Heart left ventricle (tissue), 13 donors: ENCODE measurements at regions not wholly inside any gene's neighbourhood (a gene's known extent, or its start where the extent isn't known, plus 50 kb on each side); places are given as distances from the start of the nearest gene placed in this dataset.

Experiments
- POLR2A ChIP-seq, 2 donors: fragments of 450-650 bp; IDR thresholded peaks; one replicate each; pipeline ENCODE4 v1.6.1; 2017; ENCODE audit warnings: antibody characterized with exemption in 2 of 2, mild to moderate bottlenecking in 2 of 2, moderate library complexity in 2 of 2
- TF ChIP-seq, protein P1 (sequence below), 12 donors: fragments of 200-600 bp; sonication (generic) in 4 of 12; IDR thresholded peaks; one replicate each; pipeline versions ENCODE4 v1.5.0 to v1.8.0; 2018 to 2022; ENCODE audit warnings: antibody characterized with exemption in 12 of 12, mild to moderate bottlenecking in 5 of 12
- donor health status: ischemic (EF 13 %, LVEDD 7.1; RV severe dilation, severe dysfunction).
- donor health status: DM: no; HTN: yes; CAD: no.
- donor health status: DM: no; HTN: no; CAD: no.
- donor health status: ischemic (EF 25% LVEDD 6.9; RV normal size, moderate dysfunction).
- donor health status: ischemic (EF 25% LVEDD 5.7; RV mildly dilated, moderate dysfunction).
- donor health status: ischemic (EF 35%, LVEDD 5.7; RV mildly dilated, moderate dysfunction).
- donor health status: nonischemic (EF 11% LVEDD 7.7; RV severe dilation, severe dysfunction).
- donor health status: DM: yes; HTN: yes; CAD: no.
- donor health status: PGD.
- donor health status: ischemic (EF 29% LVEDD 5.4; RV normal size, mild dysfunction).
- donor health status: nonischemic (EF 23%, LVEDD 6.1; RV moderate dilation, normal function).

DNA sequence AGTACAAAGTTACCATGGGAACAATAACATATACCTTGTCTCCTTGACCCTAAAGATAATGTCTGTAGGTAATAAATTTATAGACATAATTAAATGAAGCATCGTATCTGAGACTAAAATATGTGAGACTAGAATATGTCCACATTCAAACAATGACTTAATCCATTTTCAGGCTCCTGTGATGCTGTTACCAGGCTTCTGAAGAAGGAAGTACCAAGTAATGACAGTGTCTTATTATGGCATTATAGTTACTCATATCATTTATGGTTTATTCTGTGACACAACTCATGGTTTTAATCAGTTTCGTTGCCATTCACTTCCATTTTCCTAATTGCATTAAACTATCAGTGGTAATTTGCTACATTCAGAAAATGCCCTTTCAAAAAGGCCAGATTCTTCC is 100.6 kb upstream of the GPM6B start:
- TF ChIP-seq, protein P1, sequence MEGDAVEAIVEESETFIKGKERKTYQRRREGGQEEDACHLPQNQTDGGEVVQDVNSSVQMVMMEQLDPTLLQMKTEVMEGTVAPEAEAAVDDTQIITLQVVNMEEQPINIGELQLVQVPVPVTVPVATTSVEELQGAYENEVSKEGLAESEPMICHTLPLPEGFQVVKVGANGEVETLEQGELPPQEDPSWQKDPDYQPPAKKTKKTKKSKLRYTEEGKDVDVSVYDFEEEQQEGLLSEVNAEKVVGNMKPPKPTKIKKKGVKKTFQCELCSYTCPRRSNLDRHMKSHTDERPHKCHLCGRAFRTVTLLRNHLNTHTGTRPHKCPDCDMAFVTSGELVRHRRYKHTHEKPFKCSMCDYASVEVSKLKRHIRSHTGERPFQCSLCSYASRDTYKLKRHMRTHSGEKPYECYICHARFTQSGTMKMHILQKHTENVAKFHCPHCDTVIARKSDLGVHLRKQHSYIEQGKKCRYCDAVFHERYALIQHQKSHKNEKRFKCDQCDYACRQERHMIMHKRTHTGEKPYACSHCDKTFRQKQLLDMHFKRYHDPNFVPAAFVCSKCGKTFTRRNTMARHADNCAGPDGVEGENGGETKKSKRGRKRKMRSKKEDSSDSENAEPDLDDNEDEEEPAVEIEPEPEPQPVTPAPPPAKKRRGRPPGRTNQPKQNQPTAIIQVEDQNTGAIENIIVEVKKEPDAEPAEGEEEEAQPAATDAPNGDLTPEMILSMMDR (IDR thresholded peaks at IDR 0.05), result no peak
- no peak for TF ChIP-seq POLR2A (IDR thresholded peaks at IDR 0.05)
